Neural progenitor cell (in vitro differentiated cells): ENCODE measurements at regions not wholly inside any gene's neighbourhood (a gene's known extent, or its start where the extent isn't known, plus 50 kb on each side); places are given as distances from the start of the nearest gene placed in this dataset.

Experiments used
- EZH2 ChIP-seq: fragments of 200-600 bp; sonication (generic); IDR thresholded peaks from 2 replicates; pipeline ENCODE4 v1.6.1; 2017; ENCODE audit warnings: antibody characterized with exemption, mild to moderate bottlenecking, moderate library complexity
- TF ChIP-seq, protein P1 (sequence below): fragments of 200-600 bp; sonication (generic); IDR thresholded peaks from 2 replicates; pipeline ENCODE4 v1.5.1; 2017; ENCODE audit warnings: antibody characterized with exemption, mild to moderate bottlenecking

DNA sequence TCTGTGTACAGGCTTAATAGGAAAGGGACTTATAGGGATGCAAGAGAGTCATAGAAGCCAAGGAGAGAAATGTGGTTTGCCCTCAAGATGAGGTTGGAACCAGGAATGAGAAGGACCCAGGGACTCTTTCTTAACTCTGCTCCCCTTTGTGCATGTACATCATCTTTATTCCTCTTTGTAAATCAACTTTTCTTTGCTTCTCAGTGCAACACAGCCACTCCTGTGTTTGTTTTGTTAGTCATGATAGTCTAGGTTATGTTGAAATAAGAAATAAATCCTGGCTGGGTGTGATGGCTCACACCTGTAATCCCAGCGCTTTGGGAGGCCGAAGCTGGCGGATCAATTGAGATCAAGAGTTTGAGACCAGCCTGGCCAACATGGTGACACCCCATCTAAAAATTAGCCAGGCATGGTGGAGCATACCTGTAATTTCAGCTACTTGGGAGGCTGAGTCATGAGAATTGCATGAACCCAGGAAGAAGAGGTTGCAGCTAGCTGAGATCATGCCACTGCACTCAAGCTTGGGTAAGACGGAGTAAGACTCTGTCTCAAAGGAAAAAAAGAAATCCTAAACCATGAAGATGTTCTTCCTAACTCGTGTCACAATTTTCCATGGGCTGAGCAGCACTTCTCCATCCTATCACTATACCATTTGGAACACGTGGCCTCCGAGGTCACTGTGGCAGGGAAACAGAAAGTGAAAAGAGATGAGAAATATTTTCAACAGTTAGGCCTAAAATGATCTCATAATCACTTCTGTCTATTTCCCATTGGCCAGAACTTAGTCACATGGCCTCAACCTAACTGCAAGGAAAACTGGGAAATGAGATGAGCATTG lies 73.0 kb upstream of the TMEM17 start:
- TF ChIP-seq, protein P1, sequence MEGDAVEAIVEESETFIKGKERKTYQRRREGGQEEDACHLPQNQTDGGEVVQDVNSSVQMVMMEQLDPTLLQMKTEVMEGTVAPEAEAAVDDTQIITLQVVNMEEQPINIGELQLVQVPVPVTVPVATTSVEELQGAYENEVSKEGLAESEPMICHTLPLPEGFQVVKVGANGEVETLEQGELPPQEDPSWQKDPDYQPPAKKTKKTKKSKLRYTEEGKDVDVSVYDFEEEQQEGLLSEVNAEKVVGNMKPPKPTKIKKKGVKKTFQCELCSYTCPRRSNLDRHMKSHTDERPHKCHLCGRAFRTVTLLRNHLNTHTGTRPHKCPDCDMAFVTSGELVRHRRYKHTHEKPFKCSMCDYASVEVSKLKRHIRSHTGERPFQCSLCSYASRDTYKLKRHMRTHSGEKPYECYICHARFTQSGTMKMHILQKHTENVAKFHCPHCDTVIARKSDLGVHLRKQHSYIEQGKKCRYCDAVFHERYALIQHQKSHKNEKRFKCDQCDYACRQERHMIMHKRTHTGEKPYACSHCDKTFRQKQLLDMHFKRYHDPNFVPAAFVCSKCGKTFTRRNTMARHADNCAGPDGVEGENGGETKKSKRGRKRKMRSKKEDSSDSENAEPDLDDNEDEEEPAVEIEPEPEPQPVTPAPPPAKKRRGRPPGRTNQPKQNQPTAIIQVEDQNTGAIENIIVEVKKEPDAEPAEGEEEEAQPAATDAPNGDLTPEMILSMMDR: no peak
- no peak for TF ChIP-seq EZH2
